ENCODE measurements at regions not wholly inside any gene's neighbourhood (a gene's known extent, or its start where the extent isn't known, plus 50 kb on each side); places are given as distances from the start of the nearest gene placed in this dataset.
A peak's percentile ranks its signal among the peaks of the same experiment; 100 is the strongest.

DNA sequence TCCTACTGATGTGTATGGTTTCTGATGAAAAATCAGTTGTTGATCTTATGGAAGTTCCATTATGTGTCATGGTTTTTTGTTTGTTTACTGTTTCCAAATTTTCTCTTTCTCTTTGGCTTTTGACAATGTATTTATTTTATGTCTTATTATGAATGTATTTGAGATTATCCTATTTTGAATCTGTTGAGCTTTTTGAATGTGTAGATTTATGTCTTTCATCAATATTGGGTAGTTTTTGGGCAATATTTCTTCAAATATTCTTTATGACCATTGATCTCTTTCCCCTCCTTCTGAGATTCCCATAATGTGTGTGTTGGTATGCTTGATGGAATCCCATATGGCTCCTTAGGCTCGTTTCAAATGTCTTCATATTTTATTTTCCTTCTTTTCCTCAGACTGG lies 80.5 kb upstream of the FAM47C start:
- TF ChIP-seq TEAD4 (IDR thresholded peaks at IDR 0.05) (no peak), TAF1 (IDR thresholded peaks at IDR 0.05; ENCODE audit: low read depth) (no peak), RAD21 (IDR thresholded peaks at IDR 0.05; ENCODE audit: low read depth) (no peak), YY1 (IDR thresholded peaks at IDR 0.05; ENCODE audit: low read depth) (no peak), EGR1 (IDR thresholded peaks at IDR 0.05) (no peak), ZBTB7A (IDR thresholded peaks at IDR 0.05; ENCODE audit: low read depth) (no peak), CEBPB (IDR thresholded peaks at IDR 0.05) (no peak), FOXM1 (IDR thresholded peaks at IDR 0.05; ENCODE audit: borderline replicate concordance, low read depth) (no peak), NFIC (IDR thresholded peaks at IDR 0.05) (no peak), EP300 (IDR thresholded peaks at IDR 0.05; ENCODE audit: borderline replicate concordance) (no peak)
- TF ChIP-seq, protein P1, sequence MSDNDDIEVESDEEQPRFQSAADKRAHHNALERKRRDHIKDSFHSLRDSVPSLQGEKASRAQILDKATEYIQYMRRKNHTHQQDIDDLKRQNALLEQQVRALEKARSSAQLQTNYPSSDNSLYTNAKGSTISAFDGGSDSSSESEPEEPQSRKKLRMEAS (IDR thresholded peaks at IDR 0.05), result no peak

DNA sequence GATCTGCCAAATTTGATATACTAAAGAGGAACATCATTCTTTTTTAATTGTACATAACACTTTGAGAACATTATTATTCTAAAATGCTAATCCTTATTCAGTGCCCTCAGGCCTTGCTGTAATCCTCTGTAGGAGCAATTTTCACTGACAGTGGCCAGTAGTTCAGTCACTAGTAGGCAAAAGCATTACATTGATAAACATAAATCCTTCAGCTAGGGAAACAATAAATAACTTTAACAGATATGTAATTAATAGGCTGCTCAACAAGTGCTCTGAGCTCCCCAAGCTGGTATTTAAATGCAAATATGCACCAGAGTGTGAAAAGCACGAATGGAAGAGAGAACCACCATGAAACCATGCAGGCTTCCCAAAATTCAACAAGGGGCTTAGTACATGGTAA lies 77.7 kb upstream of the FAM47C start:
- TF ChIP-seq EGR1 (IDR thresholded peaks at IDR 0.05) (no peak), CREB1 (IDR thresholded peaks at IDR 0.05; ENCODE audit: low read depth) (no peak), NFIC (IDR thresholded peaks at IDR 0.05) (no peak), TEAD4 (IDR thresholded peaks at IDR 0.05) (no peak), FOXM1 (IDR thresholded peaks at IDR 0.05; ENCODE audit: borderline replicate concordance, low read depth) (no peak), TAF1 (IDR thresholded peaks at IDR 0.05; ENCODE audit: low read depth) (no peak), EP300 (IDR thresholded peaks at IDR 0.05; ENCODE audit: borderline replicate concordance) (no peak)
- TF ChIP-seq, protein P2, sequence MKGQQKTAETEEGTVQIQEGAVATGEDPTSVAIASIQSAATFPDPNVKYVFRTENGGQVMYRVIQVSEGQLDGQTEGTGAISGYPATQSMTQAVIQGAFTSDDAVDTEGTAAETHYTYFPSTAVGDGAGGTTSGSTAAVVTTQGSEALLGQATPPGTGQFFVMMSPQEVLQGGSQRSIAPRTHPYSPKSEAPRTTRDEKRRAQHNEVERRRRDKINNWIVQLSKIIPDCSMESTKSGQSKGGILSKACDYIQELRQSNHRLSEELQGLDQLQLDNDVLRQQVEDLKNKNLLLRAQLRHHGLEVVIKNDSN (IDR thresholded peaks at IDR 0.05), result no peak

DNA sequence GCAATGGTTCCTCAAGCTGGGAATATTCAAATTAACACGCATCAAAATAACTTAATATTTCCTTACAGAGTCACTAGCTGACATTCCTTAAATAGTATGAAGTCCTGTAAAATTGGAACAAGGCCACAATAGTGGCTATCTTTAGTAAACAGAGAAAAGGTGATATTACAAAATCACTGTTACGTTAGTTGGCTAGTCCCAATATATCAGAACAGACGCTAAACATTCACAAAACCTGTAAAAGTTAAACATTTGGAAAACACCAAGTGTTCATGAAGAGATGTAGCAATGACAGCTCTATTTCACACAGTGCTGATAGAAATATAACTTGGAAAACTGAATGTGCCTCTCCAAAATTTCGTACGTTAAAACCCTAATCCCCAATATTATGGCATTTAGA lies 61.0 kb upstream of the FAM47C start:
- no peak for TF ChIP-seq ZBTB7A (IDR thresholded peaks at IDR 0.05; ENCODE audit: low read depth)

DNA sequence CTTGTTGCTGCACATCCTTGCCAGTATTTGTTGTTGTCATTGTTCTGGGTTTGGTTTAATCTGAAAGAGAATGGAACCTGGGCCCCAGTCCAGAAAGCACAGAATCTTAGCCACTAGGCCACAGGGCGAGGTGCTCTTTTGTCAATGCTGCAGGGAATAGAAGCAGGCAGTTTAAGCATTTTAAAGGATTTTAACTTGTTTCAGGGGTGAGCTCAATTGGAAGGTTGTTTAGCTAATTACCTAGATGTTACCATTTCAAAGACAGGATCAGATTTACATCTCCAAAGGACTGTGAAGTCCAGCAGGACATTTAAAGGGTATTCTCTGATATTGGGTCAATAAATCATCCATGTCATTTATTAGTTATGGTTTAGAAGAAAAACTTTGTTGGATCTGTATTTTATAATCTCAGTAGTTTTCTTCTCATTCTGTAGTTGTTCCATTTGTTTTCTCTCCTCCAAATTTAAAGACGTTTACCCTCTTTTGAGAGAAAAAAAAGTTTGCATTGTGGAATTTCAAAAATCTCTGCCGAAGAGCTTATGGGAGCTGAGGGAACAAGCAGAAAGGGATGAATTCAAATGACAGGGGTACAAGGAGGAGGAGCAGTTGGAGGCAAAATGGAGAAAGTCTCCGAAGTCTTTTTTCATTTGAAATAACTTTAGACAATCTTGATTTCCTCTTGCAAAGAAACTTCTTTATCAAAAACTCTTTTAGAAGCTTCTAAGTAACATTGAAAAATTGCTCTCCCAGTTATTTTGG lies 57.5 kb upstream of the FAM47C start:
- TF ChIP-seq TEAD4 (IDR thresholded peaks at IDR 0.05), result no peak
- TF ChIP-seq, protein P3, sequence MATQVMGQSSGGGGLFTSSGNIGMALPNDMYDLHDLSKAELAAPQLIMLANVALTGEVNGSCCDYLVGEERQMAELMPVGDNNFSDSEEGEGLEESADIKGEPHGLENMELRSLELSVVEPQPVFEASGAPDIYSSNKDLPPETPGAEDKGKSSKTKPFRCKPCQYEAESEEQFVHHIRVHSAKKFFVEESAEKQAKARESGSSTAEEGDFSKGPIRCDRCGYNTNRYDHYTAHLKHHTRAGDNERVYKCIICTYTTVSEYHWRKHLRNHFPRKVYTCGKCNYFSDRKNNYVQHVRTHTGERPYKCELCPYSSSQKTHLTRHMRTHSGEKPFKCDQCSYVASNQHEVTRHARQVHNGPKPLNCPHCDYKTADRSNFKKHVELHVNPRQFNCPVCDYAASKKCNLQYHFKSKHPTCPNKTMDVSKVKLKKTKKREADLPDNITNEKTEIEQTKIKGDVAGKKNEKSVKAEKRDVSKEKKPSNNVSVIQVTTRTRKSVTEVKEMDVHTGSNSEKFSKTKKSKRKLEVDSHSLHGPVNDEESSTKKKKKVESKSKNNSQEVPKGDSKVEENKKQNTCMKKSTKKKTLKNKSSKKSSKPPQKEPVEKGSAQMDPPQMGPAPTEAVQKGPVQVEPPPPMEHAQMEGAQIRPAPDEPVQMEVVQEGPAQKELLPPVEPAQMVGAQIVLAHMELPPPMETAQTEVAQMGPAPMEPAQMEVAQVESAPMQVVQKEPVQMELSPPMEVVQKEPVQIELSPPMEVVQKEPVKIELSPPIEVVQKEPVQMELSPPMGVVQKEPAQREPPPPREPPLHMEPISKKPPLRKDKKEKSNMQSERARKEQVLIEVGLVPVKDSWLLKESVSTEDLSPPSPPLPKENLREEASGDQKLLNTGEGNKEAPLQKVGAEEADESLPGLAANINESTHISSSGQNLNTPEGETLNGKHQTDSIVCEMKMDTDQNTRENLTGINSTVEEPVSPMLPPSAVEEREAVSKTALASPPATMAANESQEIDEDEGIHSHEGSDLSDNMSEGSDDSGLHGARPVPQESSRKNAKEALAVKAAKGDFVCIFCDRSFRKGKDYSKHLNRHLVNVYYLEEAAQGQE (IDR thresholded peaks at IDR 0.05; ENCODE audit: low read depth), result no peak
- TF ChIP-seq CEBPB (IDR thresholded peaks at IDR 0.05), result no peak
- TF ChIP-seq TCF12 (IDR thresholded peaks at IDR 0.05; ENCODE audit: low read depth), result no peak
- no peak for TF ChIP-seq NFIC (IDR thresholded peaks at IDR 0.05)
- TF ChIP-seq TAF1 (IDR thresholded peaks at IDR 0.05; ENCODE audit: low read depth), result no peak
- TF ChIP-seq, protein P1 (IDR thresholded peaks at IDR 0.05), result no peak
- no peak for TF ChIP-seq FOXM1 (IDR thresholded peaks at IDR 0.05; ENCODE audit: borderline replicate concordance, low read depth)
- no peak for TF ChIP-seq EGR1 (IDR thresholded peaks at IDR 0.05)
- TF ChIP-seq RAD21 (IDR thresholded peaks at IDR 0.05; ENCODE audit: low read depth), result no peak
- TF ChIP-seq, protein P2 (IDR thresholded peaks at IDR 0.05), result no peak
- no peak for TF ChIP-seq CREB1 (IDR thresholded peaks at IDR 0.05; ENCODE audit: low read depth)
- TF ChIP-seq EP300 (IDR thresholded peaks at IDR 0.05; ENCODE audit: borderline replicate concordance), result no peak
- no peak for TF ChIP-seq ZBTB7A (IDR thresholded peaks at IDR 0.05; ENCODE audit: low read depth)
- no peak for TF ChIP-seq YY1 (IDR thresholded peaks at IDR 0.05; ENCODE audit: low read depth)

DNA sequence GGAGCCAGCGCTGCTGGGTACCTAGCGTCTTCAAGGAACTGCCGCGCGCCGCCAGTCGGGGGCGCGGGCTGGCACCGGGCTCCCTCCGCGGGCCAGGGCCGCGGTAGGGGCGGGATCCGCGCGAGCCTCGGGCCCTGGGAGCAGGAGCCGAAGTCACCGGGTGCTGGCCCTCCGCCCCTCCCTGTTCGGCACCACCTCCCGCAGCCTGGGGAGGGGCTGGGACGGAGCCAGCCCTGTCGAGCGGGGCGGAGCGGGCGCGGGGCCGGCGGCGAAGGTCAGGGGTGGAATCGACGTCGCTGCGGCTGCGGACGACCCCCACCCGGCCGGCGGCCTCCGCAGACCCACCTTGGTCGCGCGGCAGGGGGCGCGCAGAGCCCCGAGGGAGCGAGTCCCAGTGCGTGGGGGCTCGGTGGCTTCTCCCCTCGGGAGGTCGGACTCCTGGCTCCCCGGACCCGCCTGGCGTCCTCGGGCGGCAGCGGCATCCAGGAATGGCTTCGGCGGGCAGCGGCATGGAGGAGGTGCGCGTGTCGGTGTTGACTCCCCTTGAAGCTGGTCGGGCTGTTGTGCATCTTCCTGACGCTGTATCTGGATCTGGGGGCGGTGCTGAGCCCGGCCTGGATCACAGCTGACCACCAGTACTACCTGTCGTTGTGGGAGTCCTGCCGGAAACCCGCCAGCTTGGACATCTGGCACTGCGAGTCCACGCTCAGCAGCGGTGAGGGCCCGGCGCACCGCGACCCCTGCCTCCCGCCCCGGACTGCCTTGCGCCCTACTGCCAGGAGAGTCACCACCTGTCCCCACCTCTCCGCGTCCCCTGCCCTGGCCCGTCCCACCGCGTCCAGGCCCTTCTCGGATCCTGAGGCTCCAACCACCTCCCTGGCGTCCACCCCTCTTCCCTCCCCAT lies 50.5 kb upstream of the FAM47C start:
- TF ChIP-seq NFIC (IDR thresholded peaks at IDR 0.05) (peak; percentile 12; the same call in 1 of the 2 replicates), ZBTB7A (IDR thresholded peaks at IDR 0.05; ENCODE audit: low read depth) (peak; percentile 80; the same call in 1 of the 2 replicates)
- TF ChIP-seq, protein P3 (IDR thresholded peaks at IDR 0.05; ENCODE audit: low read depth), result no peak
- TF ChIP-seq, protein P1 (IDR thresholded peaks at IDR 0.05), result no peak; the same call in 1 of the 2 replicates
- TF ChIP-seq, protein P2 (IDR thresholded peaks at IDR 0.05), result no peak

All from Ishikawa (cell line).